Glutamatergic neuron (in vitro differentiated cells): ENCODE measurements at regions not wholly inside any gene's neighbourhood (a gene's known extent, or its start where the extent isn't known, plus 50 kb on each side); places are given as distances from the start of the nearest gene placed in this dataset.
A peak's percentile ranks its signal among the peaks of the same experiment; 100 is the strongest.

Source experiments
- DNase-seq: peaks from one replicate; pipeline ENCODE4 v3.0.0; 2022
- H3K27ac Mint-ChIP-seq: one replicate; pipeline ENCODE4 v1.8.0; 2020; ENCODE audit warnings: mild to moderate bottlenecking, mixed read lengths, inconsistent platforms; ENCODE audit not compliant: unreplicated experiment
- H3K27me3 Mint-ChIP-seq: one replicate; pipeline ENCODE4 v1.8.0; 2020; ENCODE audit warnings: mild to moderate bottlenecking, moderate library complexity, mixed read lengths, inconsistent platforms; ENCODE audit not compliant: unreplicated experiment
- H3K36me3 Mint-ChIP-seq: one replicate; pipeline ENCODE4 v1.8.0; 2020; ENCODE audit warnings: mild to moderate bottlenecking, mixed read lengths, inconsistent platforms; ENCODE audit not compliant: unreplicated experiment
- H3K4me1 Mint-ChIP-seq: one replicate; pipeline ENCODE4 v1.8.0; 2020; ENCODE audit warnings: mild to moderate bottlenecking, low read depth, mixed read lengths, inconsistent platforms; ENCODE audit not compliant: unreplicated experiment
- H3K4me3 Mint-ChIP-seq: one replicate; pipeline ENCODE4 v1.8.0; 2020; ENCODE audit warnings: mild to moderate bottlenecking, mixed read lengths, inconsistent platforms; ENCODE audit not compliant: unreplicated experiment
- H3K9me3 Mint-ChIP-seq: one replicate; pipeline ENCODE4 v1.8.0; 2020; ENCODE audit warnings: mild to moderate bottlenecking, moderate library complexity, mixed read lengths, inconsistent platforms; ENCODE audit not compliant: unreplicated experiment
- CTCF ChIP-seq: fragments of 200-600 bp; sonication (generic); IDR thresholded peaks from one replicate; pipeline ENCODE4 v1.5.0; 2021; ENCODE audit not compliant: partially characterized antibody, unreplicated experiment

GRCh38 chr16:13439766-13440165 lies 480.2 kb upstream of the ERCC4 start:
- peaks cover 26% of the 10 kb centered on the region for H3K4me1 Mint-ChIP-seq
- H3K27ac Mint-ChIP-seq = no peak overlapping the region
- H3K9me3 Mint-ChIP-seq = no peaks in the 10 kb centered on the region
- H3K4me3 Mint-ChIP-seq = no peak overlapping the region
- DNase-seq = no peak
- no peaks in the 10 kb centered on the region for H3K36me3 Mint-ChIP-seq
- H3K27me3 Mint-ChIP-seq = no peaks in the 10 kb centered on the region
- no peak for TF ChIP-seq CTCF

GRCh38 chr16:13441675-13442074 lies 478.3 kb upstream of the ERCC4 start:
- Mint-ChIP-seq H3K27me3 (no peaks in the 10 kb centered on the region), H3K36me3 (no peaks in the 10 kb centered on the region), H3K27ac (no peak overlapping the region), H3K9me3 (no peaks in the 10 kb centered on the region), H3K4me3 (no peak overlapping the region), H3K4me1 (peaks cover 16% of the 10 kb centered on the region)
- no peak for DNase-seq
- no peak for TF ChIP-seq CTCF

GRCh38 chr16:13448346-13448745 lies 471.6 kb upstream of the ERCC4 start:
- Mint-ChIP-seq H3K4me1 (no peaks in the 10 kb centered on the region), H3K4me3 (no peak overlapping the region), H3K27me3 (no peaks in the 10 kb centered on the region), H3K9me3 (peaks cover 2% of the 10 kb centered on the region), H3K36me3 (no peaks in the 10 kb centered on the region), H3K27ac (no peak overlapping the region)
- no peak for DNase-seq
- no peak for TF ChIP-seq CTCF

- no peak for DNase-seq
- Mint-ChIP-seq H3K36me3 (no peaks in the 10 kb centered on the region), H3K27me3 (peaks cover 2% of the 10 kb centered on the region), H3K27ac (no peak overlapping the region), H3K4me1 (no peaks in the 10 kb centered on the region), H3K4me3 (no peak overlapping the region), H3K9me3 (peaks cover 2% of the 10 kb centered on the region)
- TF ChIP-seq CTCF = no peak
These were observed 466.6 kb upstream of the ERCC4 start for GRCh38 chr16:13453325-13453724.

- peak; percentile 54 for DNase-seq
- TF ChIP-seq CTCF = peak; percentile 81
- H3K4me3 Mint-ChIP-seq = no peak overlapping the region
- H3K9me3 Mint-ChIP-seq = peaks cover 2% of the 10 kb centered on the region
- H3K4me1 Mint-ChIP-seq = no peaks in the 10 kb centered on the region
- no peak overlapping the region for H3K27ac Mint-ChIP-seq
- H3K27me3 Mint-ChIP-seq = peaks cover 2% of the 10 kb centered on the region
- no peaks in the 10 kb centered on the region for H3K36me3 Mint-ChIP-seq
These were observed 465.9 kb upstream of the ERCC4 start for GRCh38 chr16:13453938-13454553.
